HG03135 (cell line): ENCODE measurements at regions not wholly inside any gene's neighbourhood (a gene's known extent, or its start where the extent isn't known, plus 50 kb on each side); places are given as distances from the start of the nearest gene placed in this dataset.

Source experiments
- ATAC-seq: cut with Tn5 transposase; IDR thresholded peaks from one replicate; pipeline ENCODE4 v1.9.1; 2021; ENCODE audit warnings: mild to moderate bottlenecking, moderate library complexity; ENCODE audit not compliant: unreplicated experiment

- ATAC-seq, result no peak
Observed at GRCh38 chr11:32200136-32200847, 109.4 kb downstream of the RCN1 start.

GRCh38 chr11:32204751-32205150 is 113.9 kb downstream of the RCN1 start:
- ATAC-seq, result no peak

DNA sequence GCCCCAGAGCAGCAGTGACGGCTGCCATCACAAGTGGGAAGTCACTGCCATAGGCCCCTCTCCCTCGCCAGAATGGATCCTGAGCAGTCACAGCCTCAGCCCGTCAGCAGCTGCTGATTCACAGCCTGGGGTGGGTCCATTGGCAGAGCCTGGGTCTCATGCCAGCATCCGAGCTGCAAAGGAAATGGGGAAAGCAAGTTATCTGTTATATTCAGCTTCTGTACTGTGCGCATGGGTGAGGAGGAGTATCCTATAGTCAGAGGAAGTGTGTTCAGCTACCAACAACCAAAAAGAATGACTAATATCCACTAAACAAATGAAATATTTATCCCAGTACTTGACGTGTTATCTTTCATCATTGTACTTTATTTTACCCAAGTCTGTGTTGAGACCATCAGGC is 119.7 kb downstream of the RCN1 start:
- no peak for ATAC-seq

GRCh38 chr11:32213223-32213622 is 122.3 kb downstream of the RCN1 start:
- no peak for ATAC-seq

- ATAC-seq, result no peak
Observed at GRCh38 chr11:32215157-32215556, 124.3 kb downstream of the RCN1 start.

- ATAC-seq, result no peak
Observed at GRCh38 chr11:32216749-32217148, 125.9 kb downstream of the RCN1 start.

DNA sequence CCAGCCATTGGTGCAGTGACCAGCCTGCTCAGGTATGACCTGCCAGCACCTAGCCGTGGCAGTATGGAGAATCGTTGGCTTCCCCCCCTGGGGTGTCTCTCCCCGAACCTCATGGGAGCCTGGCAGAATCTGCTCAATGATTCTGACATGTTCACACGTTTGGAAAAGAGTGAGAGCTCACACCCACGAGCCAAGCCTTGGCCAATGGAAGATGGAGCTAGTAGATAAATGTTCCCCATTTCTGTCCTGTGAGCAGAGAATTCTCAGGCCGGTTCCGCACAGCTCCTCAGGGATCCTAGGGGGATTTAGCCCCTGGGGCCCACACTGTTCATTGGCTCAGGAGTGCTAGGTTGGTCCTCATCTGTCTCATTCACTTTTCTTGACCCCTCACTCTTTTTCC is 128.4 kb downstream of the RCN1 start:
- ATAC-seq, result no peak

GRCh38 chr11:32221476-32222032 is 130.7 kb downstream of the RCN1 start:
- no peak for ATAC-seq

GRCh38 chr11:32224580-32224979 is 133.7 kb downstream of the RCN1 start:
- ATAC-seq, result no peak

DNA sequence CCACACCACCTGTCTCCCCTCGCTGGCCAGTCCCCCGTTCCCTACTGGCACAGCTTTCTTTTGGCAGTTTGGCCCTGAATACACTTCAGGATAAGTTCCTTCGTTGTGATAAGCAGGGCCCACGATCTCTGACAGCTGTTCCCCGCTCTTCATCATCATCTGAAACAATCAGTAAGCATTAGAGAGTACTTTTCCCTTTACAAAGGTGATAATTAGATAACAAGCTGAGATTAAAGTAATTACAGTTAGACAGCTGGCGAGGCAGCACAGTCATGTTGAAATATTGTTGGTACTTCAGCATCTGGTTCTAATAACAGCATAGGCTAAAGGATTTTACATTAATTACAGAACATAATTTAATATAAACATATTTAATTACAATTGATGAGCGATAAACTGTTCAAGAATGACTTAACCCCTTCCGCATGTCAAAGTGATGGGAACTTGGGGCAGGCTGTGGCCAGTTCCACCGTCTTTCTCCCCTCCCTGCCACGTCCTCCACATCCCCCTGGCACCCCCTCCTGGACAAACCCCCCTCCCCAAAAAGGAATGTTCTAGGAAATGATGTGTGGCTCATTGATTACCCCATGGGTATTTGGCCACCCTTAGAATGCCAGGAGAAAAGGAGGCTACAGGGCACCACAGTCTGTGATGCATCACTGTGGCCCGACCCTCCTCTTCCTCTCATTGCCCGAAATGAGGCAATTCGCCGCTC is 134.9 kb downstream of the RCN1 start:
- ATAC-seq, result no peak

- ATAC-seq, result no peak
Observed at GRCh38 chr11:32226480-32226879, 135.6 kb downstream of the RCN1 start.

DNA sequence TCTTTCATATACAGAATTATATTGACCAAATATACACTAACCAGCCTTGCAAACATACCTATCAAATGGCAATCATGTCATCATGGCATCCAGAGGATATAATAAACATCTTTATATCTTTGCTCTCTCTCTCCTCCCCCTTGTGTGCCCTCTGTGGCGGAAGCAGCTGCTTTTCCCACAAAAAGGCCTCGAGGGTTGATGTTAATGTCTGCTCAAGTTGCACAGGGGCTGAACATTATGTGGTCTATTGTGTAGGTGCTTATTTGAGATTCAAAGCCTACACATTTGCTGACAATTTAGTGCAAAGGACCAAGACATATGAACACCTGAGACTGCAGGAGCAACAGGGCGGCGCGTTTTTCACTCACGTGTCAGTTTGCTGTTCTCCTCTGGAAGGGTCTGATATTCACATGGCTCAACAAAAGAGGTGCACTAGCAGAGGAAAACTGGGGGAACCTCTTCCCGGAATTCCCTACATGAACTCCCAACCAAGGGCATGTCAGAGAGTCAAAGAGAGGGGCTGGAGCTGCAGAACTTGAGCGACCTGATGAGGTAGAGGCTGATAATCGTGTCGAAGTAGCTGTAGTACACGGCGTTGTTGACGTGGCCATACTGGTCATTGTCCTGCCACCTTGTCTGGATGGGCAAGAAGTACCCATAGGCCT is 138.8 kb downstream of the RCN1 start:
- ATAC-seq, result no peak

- ATAC-seq, result peak; percentile 94
Observed at GRCh38 chr11:32231909-32232493, 141.1 kb downstream of the RCN1 start.

DNA sequence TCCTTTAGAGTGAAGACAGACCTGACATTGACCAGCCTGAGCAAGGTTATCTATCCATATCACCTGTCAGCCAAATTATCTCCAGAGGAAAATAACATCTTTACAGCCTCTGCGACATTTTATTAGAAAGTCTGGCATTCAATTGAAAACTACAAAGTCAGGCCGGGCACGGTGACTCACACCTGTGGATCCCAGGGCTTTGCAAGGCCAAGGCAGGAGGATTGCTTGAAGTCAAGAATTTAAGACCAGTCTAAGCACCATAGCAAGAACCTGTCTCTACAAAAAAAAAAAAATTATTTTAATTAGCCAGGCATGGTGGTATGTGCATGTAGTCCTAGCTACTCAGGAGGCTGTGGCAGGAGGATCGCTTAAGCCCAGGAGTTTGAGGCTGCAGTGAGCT is 141.6 kb downstream of the RCN1 start:
- no peak for ATAC-seq

DNA sequence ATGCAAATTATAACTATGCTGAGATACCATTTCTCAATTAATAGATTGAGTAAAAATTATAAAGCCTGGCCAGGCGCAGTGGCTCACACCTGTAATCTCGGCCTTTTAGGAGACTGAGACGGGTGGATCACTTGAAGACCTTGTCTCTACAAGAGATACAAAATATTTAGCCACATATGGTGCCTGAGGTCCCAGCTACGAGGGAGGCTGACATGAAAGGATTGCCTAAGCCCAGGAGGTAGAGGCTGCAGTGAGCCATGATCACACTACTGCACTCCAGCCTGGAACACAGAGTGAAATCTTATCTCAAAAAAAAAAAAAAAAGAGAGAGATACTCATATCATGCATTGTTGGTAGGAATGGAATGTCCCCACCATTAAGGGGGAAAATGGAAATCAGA is 142.4 kb downstream of the RCN1 start:
- ATAC-seq, result no peak

- ATAC-seq, result no peak
Observed at GRCh38 chr11:32233928-32234327, 143.1 kb downstream of the RCN1 start.

DNA sequence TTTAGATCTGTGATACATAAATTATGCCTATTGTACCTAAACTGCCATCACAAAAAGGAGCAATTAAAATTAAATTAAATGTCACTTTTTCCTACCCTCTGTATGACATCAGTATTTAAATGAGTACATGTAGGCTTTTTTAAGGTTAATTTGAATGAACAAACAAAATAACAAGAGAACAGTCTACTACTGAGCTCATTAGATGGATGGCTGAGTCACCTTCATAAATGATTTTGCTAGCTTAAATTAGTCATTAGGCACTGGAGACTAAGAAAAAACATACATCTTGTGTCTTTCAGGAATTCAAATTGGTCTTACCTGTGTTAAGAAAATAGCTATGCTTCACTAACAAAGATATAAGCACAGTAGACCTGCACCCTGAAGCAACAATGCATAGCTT is 153.6 kb downstream of the RCN1 start:
- ATAC-seq, result no peak

GRCh38 chr11:32253706-32254105 is 162.8 kb downstream of the RCN1 start:
- ATAC-seq, result no peak

DNA sequence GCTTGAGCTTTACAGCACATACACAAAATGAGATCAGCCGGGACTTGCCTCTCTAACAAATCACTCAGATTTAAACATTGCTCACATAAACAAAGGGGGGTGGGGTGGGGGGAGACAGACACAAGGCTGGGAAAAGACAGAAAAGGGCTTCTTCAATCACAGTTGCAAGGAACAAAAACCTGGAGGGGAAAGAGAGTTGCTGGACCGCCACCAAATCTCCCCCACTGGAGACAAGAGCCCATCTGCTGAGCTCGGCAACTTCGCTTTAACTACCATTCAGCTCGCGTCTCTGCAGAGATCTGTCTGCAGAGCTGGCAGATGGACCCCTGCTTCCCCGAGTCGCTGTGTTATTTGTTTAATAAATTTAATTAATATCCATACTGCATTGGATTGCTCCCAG is 165.0 kb downstream of the RCN1 start:
- no peak for ATAC-seq

DNA sequence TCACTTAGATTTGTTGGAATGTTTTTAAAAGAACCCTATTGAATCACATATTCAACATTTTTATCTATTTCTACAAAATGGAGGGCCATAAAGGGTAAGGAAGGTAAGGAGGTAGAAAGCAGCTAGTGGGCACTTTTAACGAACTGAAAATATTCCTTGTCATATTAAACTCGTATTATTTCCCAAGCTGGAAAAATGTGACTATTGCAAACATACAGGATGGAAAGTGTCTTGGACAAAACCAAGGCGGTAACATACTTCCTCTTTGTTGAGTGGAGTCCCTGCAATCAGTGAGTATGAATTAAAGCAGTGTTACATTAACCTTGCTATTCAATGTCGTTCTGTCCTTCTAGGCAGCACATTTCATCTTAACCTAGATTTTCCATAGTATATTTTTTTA is 165.6 kb downstream of the RCN1 start:
- ATAC-seq, result no peak

- peak; percentile 76 for ATAC-seq
Observed at GRCh38 chr11:32259641-32260081, 168.8 kb downstream of the RCN1 start.
